Limb (tissue), 2 donors: ENCODE measurements at regions not wholly inside any gene's neighbourhood (a gene's known extent, or its start where the extent isn't known, plus 50 kb on each side); places are given as distances from the start of the nearest gene placed in this dataset.
"Not testable (repeated sequence)": the region's sequence is repeated elsewhere in the genome, so short reads cannot be mapped to it uniquely, and the experiment has no call there.

Source experiments
- DNase-seq, 2 donors: peaks; one replicate each; pipeline ENCODE4 v3.0.0-alpha.2; 2016; ENCODE audit errors: extremely low spot score in 2 of 2

GRCh38 chr10:62585211-62585775 lies 211.1 kb downstream of the ZNF365 start:
- no peak for DNase-seq

- no peak for DNase-seq
Observed at GRCh38 chr10:62587011-62587410, 212.8 kb downstream of the ZNF365 start.

GRCh38 chr10:62588116-62588515 lies 213.9 kb downstream of the ZNF365 start:
- DNase-seq = no peak

- no peak for DNase-seq
Observed at GRCh38 chr10:62589689-62590088, 214.8 kb upstream of the ADO start.

DNA sequence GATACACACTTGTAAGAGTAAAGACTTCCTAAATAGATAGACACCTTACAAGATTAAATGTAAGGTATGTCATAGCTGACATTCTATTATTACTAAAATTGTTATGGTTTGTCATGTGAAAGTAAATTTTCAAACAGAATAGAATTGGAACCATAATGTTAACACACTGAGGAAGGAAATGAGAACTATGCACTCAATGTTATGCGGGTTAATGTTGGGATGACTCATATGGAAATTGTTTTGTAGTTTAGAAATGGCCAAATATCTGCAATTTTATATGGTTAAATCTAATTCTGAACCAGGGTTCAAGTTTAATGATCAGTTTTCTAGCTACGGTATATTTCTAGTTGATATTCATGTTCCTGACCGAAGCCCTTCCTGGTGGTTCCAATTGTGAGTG lies 214.2 kb upstream of the ADO start:
- no peak for DNase-seq

GRCh38 chr10:62594093-62594520 lies 210.4 kb upstream of the ADO start:
- peak; percentile 46 to 69 for DNase-seq

GRCh38 chr10:62597226-62597625 lies 207.3 kb upstream of the ADO start:
- DNase-seq = no peak

- no peak for DNase-seq
Observed at GRCh38 chr10:62599161-62599560, 205.4 kb upstream of the ADO start.

DNA sequence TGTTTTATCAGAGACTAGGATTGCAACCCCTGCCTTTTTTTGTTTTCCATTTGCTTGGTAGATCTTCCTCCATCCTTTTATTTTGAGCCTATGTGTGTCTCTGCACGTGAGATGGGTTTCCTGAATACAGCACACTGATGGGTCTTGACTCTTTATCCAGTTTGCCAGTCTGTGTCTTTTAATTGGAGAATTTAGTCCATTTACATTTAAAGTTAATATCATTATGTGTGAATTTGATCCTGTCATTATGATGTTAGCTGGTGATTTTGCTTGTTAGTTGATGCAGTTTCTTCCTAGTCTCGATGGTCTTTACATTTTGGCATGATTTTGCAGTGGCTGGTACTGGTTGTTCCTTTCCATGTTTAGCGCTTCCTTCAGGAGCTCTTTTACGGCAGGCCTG lies 198.0 kb upstream of the ADO start:
- not testable (repeated sequence) for DNase-seq

- DNase-seq = not testable (repeated sequence)
Observed at GRCh38 chr10:62608189-62608875, 196.2 kb upstream of the ADO start.

GRCh38 chr10:62610649-62611229 lies 193.8 kb upstream of the ADO start:
- peak; percentile 27 to 67 for DNase-seq

- no peak for DNase-seq
Observed at GRCh38 chr10:62613424-62613823, 191.1 kb upstream of the ADO start.

GRCh38 chr10:62613859-62614258 lies 190.7 kb upstream of the ADO start:
- DNase-seq = no peak

GRCh38 chr10:62614389-62615157 lies 189.9 kb upstream of the ADO start:
- no peak for DNase-seq

DNA sequence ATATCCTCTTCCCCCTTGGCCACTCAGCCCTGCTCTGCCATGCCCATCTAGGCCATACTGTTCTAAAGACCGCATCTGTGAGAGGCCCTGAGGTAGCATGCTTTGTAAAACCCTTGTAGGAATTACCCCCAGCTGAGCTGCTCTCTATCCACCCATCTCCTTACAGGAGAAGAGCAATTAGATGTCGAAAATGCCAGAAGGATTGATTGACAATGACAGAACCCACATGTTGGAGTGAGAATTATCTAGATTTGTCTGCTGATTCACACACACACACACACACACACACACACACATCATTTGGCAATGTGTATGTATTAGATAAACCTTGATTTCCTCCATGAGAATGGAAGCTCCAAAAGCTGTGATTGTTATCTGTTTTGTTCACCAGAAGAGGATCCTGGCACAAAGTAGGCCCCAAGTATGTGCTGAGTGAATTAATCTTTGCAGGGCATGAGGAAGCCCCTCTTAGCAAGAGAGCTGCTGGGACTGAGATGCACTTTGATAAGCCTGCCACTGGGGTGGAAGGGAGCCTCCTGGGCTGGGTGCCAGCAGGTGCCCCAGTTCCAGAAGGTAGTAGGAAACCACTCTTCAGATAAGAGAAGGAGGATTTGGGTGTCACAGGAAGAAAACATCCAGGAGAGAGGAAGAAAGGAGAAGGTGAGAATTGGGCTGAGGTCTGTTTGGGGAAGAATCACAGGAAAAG lies 187.5 kb upstream of the ADO start:
- DNase-seq = no peak

DNA sequence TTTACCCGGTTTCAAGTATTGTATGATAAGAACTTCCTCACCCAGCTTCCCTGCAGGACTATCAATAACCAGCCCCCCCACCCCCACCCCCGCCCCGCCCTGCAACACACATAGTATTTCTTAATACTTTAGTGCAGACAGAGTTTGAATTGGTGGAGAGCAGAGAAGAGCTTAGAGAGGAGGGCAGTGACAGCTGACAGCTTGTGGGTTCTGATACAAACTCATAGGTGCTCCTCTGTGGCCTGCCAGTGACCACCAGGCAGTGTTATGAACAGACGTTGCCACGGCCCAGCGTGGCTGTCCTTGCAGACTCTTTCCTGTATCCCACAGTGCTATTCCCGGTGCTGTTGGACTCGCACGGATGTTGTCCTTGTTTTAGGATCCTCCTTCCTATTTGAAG lies 186.9 kb upstream of the ADO start:
- no peak for DNase-seq

GRCh38 chr10:62618054-62618453 lies 186.5 kb upstream of the ADO start:
- no peak for DNase-seq

GRCh38 chr10:62618576-62619412 lies 185.7 kb upstream of the ADO start:
- no peak for DNase-seq

DNA sequence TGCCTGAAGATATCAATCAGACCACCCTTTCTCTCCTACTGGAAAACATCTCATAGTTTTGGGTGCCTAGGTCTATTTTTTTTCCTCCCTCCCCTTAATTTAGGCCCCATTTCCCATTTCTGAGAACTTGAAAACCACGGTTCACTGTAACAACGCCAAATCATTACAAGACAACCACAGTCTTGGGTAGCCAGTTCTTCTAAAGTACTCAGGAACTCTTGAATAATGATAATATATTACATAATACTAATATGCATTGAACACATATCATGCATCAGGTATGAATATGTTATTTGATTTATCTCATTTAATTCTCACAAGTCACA lies 185.1 kb upstream of the ADO start:
- no peak for DNase-seq

- DNase-seq = no peak
Observed at GRCh38 chr10:62620491-62620890, 184.0 kb upstream of the ADO start.

DNA sequence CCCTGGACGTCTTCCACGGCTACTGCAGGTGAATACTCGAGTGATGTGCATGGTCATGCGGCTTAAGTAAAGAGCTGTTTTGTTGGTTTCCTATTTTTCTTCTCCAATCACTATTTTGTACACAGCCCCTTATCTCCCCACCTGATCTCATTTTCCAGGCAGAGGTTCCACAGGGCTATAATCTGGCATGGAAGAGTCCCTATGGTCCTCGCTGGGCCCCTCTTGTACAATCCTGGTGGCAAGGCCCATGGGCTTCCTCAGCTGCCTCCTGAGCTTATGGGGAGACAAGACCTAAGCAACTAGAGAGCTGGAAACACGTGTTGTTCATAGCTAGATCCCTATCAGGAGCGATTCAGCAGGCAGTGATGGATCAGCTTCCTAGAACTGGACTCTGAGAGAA lies 181.3 kb upstream of the ADO start:
- no peak for DNase-seq
